IPS-11a (cell line): ENCODE measurements at regions not wholly inside any gene's neighbourhood (a gene's known extent, or its start where the extent isn't known, plus 50 kb on each side); places are given as distances from the start of the nearest gene placed in this dataset.

ENCODE experiments used
- H3K4me3 ChIP-seq: one replicate; pipeline ENCODE4 v1.5.1; 2013; ENCODE audit warnings: low read depth, low read length, control low read depth

GRCh38 chr10:78184851-78185692, 151.4 kb downstream of the RPS24 start:
- no peak overlapping the region for H3K4me3 ChIP-seq

- H3K4me3 ChIP-seq, result no peak overlapping the region
These were observed 152.0 kb downstream of the RPS24 start for GRCh38 chr10:78185693-78186055.

GRCh38 chr10:78186572-78186971, 152.9 kb downstream of the RPS24 start:
- H3K4me3 ChIP-seq, result no peak overlapping the region

GRCh38 chr10:78187371-78187770, 153.7 kb downstream of the RPS24 start:
- no peak overlapping the region for H3K4me3 ChIP-seq

GRCh38 chr10:78188446-78188845, 154.8 kb downstream of the RPS24 start:
- H3K4me3 ChIP-seq, result no peak overlapping the region

GRCh38 chr10:78190051-78190825, 156.6 kb downstream of the RPS24 start:
- no peak overlapping the region for H3K4me3 ChIP-seq

- H3K4me3 ChIP-seq, result no peak overlapping the region
These were observed 157.6 kb downstream of the RPS24 start for GRCh38 chr10:78191301-78191700.

- no peak overlapping the region for H3K4me3 ChIP-seq
These were observed 159.5 kb downstream of the RPS24 start for GRCh38 chr10:78193189-78193588.

GRCh38 chr10:78194050-78194449, 160.4 kb downstream of the RPS24 start:
- H3K4me3 ChIP-seq, result no peak overlapping the region

- no peak overlapping the region for H3K4me3 ChIP-seq
These were observed 161.1 kb downstream of the RPS24 start for GRCh38 chr10:78194539-78195402.

- H3K4me3 ChIP-seq, result no peak overlapping the region
These were observed 162.7 kb downstream of the RPS24 start for GRCh38 chr10:78196396-78196795.

GRCh38 chr10:78196964-78197363, 163.3 kb downstream of the RPS24 start:
- H3K4me3 ChIP-seq, result no peak overlapping the region

GRCh38 chr10:78197628-78198272, 164.1 kb downstream of the RPS24 start:
- H3K4me3 ChIP-seq, result no peak overlapping the region

- no peak overlapping the region for H3K4me3 ChIP-seq
These were observed 165.5 kb downstream of the RPS24 start for GRCh38 chr10:78199005-78199725.

- H3K4me3 ChIP-seq, result no peak overlapping the region
These were observed 166.1 kb downstream of the RPS24 start for GRCh38 chr10:78199759-78200158.

GRCh38 chr10:78200686-78201085, 167.0 kb downstream of the RPS24 start:
- H3K4me3 ChIP-seq, result no peak overlapping the region

- no peak overlapping the region for H3K4me3 ChIP-seq
These were observed 168.7 kb downstream of the RPS24 start for GRCh38 chr10:78202386-78202785.

GRCh38 chr10:78203915-78204818, 170.5 kb downstream of the RPS24 start:
- H3K4me3 ChIP-seq, result no peak overlapping the region

GRCh38 chr10:78205457-78206016, 171.9 kb downstream of the RPS24 start:
- H3K4me3 ChIP-seq, result no peak overlapping the region
